HL-60 (cell line): ENCODE measurements at regions not wholly inside any gene's neighbourhood (a gene's known extent, or its start where the extent isn't known, plus 50 kb on each side); places are given as distances from the start of the nearest gene placed in this dataset.

Source experiments
- CTCF ChIP-seq: IDR thresholded peaks from one replicate; pipeline ENCODE4 v1.5.1; 2011; ENCODE audit warnings: low read length, control low read depth, inconsistent platforms; ENCODE audit not compliant: insufficient read depth
- POLR2AphosphoS5 ChIP-seq: IDR thresholded peaks from 2 replicates; pipeline ENCODE4 v1.6.1; 2012; ENCODE audit warnings: low read depth
- SPI1 ChIP-seq: IDR thresholded peaks from 2 replicates; pipeline ENCODE4 v1.6.1; 2012; ENCODE audit warnings: low read depth, mild to moderate bottlenecking, borderline replicate concordance
- TF ChIP-seq, protein P1 (sequence below): IDR thresholded peaks from 2 replicates; pipeline ENCODE4 v1.6.1; 2012; ENCODE audit warnings: low read depth; ENCODE audit not compliant: insufficient replicate concordance

DNA sequence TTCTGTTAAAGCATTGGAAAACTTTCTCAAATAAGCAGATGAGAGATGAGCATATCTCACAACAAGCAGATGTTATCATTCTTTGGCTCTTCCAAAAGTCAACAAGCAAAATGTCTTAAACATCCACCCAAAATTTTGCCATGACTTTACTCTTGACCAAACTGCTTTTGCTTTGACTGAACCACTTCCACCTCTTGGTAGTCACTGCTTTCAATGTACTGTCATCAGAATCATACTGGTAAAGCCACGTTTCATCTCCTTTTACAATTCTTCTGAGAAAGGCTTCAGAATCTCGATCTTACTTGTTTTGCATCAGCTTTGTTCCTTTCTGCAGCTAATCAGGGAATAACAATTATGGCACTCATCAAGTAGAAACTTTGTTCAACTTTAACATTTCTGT lies 498.5 kb upstream of the GJE1 start:
- TF ChIP-seq CTCF (no peak), POLR2AphosphoS5 (no peak), SPI1 (no peak)
- TF ChIP-seq, protein P1, sequence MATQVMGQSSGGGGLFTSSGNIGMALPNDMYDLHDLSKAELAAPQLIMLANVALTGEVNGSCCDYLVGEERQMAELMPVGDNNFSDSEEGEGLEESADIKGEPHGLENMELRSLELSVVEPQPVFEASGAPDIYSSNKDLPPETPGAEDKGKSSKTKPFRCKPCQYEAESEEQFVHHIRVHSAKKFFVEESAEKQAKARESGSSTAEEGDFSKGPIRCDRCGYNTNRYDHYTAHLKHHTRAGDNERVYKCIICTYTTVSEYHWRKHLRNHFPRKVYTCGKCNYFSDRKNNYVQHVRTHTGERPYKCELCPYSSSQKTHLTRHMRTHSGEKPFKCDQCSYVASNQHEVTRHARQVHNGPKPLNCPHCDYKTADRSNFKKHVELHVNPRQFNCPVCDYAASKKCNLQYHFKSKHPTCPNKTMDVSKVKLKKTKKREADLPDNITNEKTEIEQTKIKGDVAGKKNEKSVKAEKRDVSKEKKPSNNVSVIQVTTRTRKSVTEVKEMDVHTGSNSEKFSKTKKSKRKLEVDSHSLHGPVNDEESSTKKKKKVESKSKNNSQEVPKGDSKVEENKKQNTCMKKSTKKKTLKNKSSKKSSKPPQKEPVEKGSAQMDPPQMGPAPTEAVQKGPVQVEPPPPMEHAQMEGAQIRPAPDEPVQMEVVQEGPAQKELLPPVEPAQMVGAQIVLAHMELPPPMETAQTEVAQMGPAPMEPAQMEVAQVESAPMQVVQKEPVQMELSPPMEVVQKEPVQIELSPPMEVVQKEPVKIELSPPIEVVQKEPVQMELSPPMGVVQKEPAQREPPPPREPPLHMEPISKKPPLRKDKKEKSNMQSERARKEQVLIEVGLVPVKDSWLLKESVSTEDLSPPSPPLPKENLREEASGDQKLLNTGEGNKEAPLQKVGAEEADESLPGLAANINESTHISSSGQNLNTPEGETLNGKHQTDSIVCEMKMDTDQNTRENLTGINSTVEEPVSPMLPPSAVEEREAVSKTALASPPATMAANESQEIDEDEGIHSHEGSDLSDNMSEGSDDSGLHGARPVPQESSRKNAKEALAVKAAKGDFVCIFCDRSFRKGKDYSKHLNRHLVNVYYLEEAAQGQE, result no peak
